H9 (cell line): ENCODE measurements at regions not wholly inside any gene's neighbourhood (a gene's known extent, or its start where the extent isn't known, plus 50 kb on each side); places are given as distances from the start of the nearest gene placed in this dataset.

Experiments
- DNase-seq: peaks from one replicate; pipeline ENCODE4 v3.0.0-alpha.2; 2017
- H2AFZ ChIP-seq: one replicate; pipeline ENCODE4 v1.6.1; 2013; ENCODE audit warnings: mild to moderate bottlenecking, low read length, control low read depth, moderate library complexity
- H2AK5ac ChIP-seq: 2 replicates; pipeline ENCODE4 v1.6.1; 2013; ENCODE audit warnings: low read length, control low read depth, mixed read lengths; ENCODE audit not compliant: insufficient read length
- H2BK120ac ChIP-seq: one replicate; pipeline ENCODE4 v1.6.1; 2013; ENCODE audit warnings: low read depth, mild to moderate bottlenecking, low read length, control low read depth, inconsistent platforms; ENCODE audit not compliant: poor library complexity, severe bottlenecking
- H2BK12ac ChIP-seq: 2 replicates; pipeline ENCODE4 v1.6.1; 2013; ENCODE audit warnings: low read length, control low read depth, mixed read lengths, low read depth; ENCODE audit not compliant: insufficient read length
- H2BK15ac ChIP-seq: 2 replicates; pipeline ENCODE4 v1.6.1; 2013; ENCODE audit warnings: low read depth, low read length, control low read depth
- H2BK20ac ChIP-seq: one replicate; pipeline ENCODE4 v1.6.1; 2013; ENCODE audit warnings: low read depth, mild to moderate bottlenecking, low read length, control low read depth, inconsistent platforms; ENCODE audit not compliant: poor library complexity, severe bottlenecking
- H2BK5ac ChIP-seq: 2 replicates; pipeline ENCODE4 v1.6.1; 2013; ENCODE audit warnings: low read length, control low read depth, mixed read lengths; ENCODE audit not compliant: insufficient read length
- H3K14ac ChIP-seq: 2 replicates; pipeline ENCODE4 v1.6.1; 2013; ENCODE audit warnings: low read length, control low read depth; ENCODE audit not compliant: insufficient read depth
- H3K18ac ChIP-seq: 2 replicates; pipeline ENCODE4 v1.6.1; 2013; ENCODE audit warnings: low read depth, mild to moderate bottlenecking, mixed read lengths, low read length, control low read depth; ENCODE audit not compliant: insufficient read length
- H3K23ac ChIP-seq: 2 replicates; pipeline ENCODE4 v1.6.1; 2013; ENCODE audit warnings: low read length, control low read depth, mixed read lengths, low read depth; ENCODE audit not compliant: insufficient read length
- H3K23me2 ChIP-seq: 2 replicates; pipeline ENCODE4 v1.6.1; 2013; ENCODE audit warnings: low read depth, mild to moderate bottlenecking, mixed read lengths, low read length, control low read depth; ENCODE audit not compliant: insufficient read length, poor library complexity, severe bottlenecking
- H3K27ac ChIP-seq: 2 replicates; pipeline ENCODE4 v1.5.1; 2013; ENCODE audit warnings: low read length, control low read depth, mixed read lengths, low read depth; ENCODE audit not compliant: insufficient read length
- H3K27me3 ChIP-seq: 2 replicates; pipeline ENCODE4 v1.6.1; 2013; ENCODE audit warnings: low read length, control low read depth, inconsistent platforms; ENCODE audit not compliant: insufficient read depth
- H3K4ac ChIP-seq: 2 replicates; pipeline ENCODE4 v1.6.1; 2013; ENCODE audit warnings: low read depth, mild to moderate bottlenecking, control low read depth, inconsistent platforms, low read length, moderate library complexity
- H3K4me1 ChIP-seq: 2 replicates; pipeline ENCODE4 v1.6.1; 2013; ENCODE audit warnings: low read length, control low read depth, inconsistent platforms; ENCODE audit not compliant: insufficient read depth
- H3K4me2 ChIP-seq: 2 replicates; pipeline ENCODE4 v1.6.1; 2013; ENCODE audit warnings: low read length, control low read depth, mixed read lengths; ENCODE audit not compliant: insufficient read length, insufficient read depth
- H3K56ac ChIP-seq: 2 replicates; pipeline ENCODE4 v1.6.1; 2013; ENCODE audit warnings: low read depth, mild to moderate bottlenecking, mixed read lengths, low read length, control low read depth; ENCODE audit not compliant: insufficient read length
- H3K79me1 ChIP-seq: 2 replicates; pipeline ENCODE4 v1.6.1; 2013; ENCODE audit warnings: low read depth, mild to moderate bottlenecking, moderate library complexity, low read length, control low read depth, inconsistent platforms; ENCODE audit not compliant: insufficient read depth, poor library complexity, severe bottlenecking
- H3K79me2 ChIP-seq: 2 replicates; pipeline ENCODE4 v1.6.1; 2013; ENCODE audit warnings: low read length, control low read depth, inconsistent platforms; ENCODE audit not compliant: insufficient read depth
- H3K9ac ChIP-seq: 2 replicates; pipeline ENCODE4 v1.6.1; 2013; ENCODE audit warnings: low read length, control low read depth, mixed read lengths; ENCODE audit not compliant: insufficient read length; ENCODE audit errors: extremely low read depth
- H3K9me3 ChIP-seq: one replicate; pipeline ENCODE4 v1.6.1; 2013; ENCODE audit warnings: low read depth, low read length, inconsistent platforms; ENCODE audit not compliant: control insufficient read depth
- H3T11ph ChIP-seq: one replicate; pipeline ENCODE4 v1.6.1; 2013; ENCODE audit warnings: mild to moderate bottlenecking, low read length, control low read depth, inconsistent platforms
- H4K20me1 ChIP-seq: one replicate; pipeline ENCODE4 v1.6.1; 2013; ENCODE audit not compliant: control insufficient read depth, insufficient read length, insufficient read depth
- H4K5ac ChIP-seq: 2 replicates; pipeline ENCODE4 v1.6.1; 2013; ENCODE audit warnings: low read depth, mild to moderate bottlenecking, mixed read lengths, low read length, control low read depth; ENCODE audit not compliant: insufficient read length
- H4K8ac ChIP-seq: replicated peaks from 2 replicates; pipeline ENCODE4 v1.6.1; 2013; ENCODE audit warnings: low read length, control low read depth, mixed read lengths, low read depth; ENCODE audit not compliant: insufficient read length
- H4K91ac ChIP-seq: 2 replicates; pipeline ENCODE4 v1.6.1; 2013; ENCODE audit warnings: low read depth, mild to moderate bottlenecking, moderate library complexity, mixed read lengths, low read length, control low read depth; ENCODE audit not compliant: insufficient read length
- H3K27ac Mint-ChIP-seq, 3 experiments: 2 replicates in 2 of 3; 3 replicates in 1 of 3; pipeline ENCODE4 v1.8.0; 2020 to 2021; ENCODE audit warnings: mixed read lengths in 3 of 3, mild to moderate bottlenecking in 1 of 3, moderate library complexity in 1 of 3
- H3K27me3 Mint-ChIP-seq: 2 replicates; pipeline ENCODE4 v1.8.0; 2021; ENCODE audit warnings: low read depth, mild to moderate bottlenecking, moderate library complexity, mixed read lengths
- H3K36me3 Mint-ChIP-seq, 3 experiments: 2 replicates in 2 of 3; 3 replicates in 1 of 3; pipeline ENCODE4 v1.8.0; 2020 to 2021; ENCODE audit warnings: low read depth in 3 of 3, mixed read lengths in 3 of 3; ENCODE audit not compliant: insufficient read depth in 1 of 3
- H3K4me1 Mint-ChIP-seq, 2 experiments: 2 replicates each; pipeline ENCODE4 v1.8.0; 2020; ENCODE audit warnings: mixed read lengths in 2 of 2
- H3K4me3 Mint-ChIP-seq, 2 experiments: 2 replicates in 1 of 2; 3 replicates in 1 of 2; pipeline ENCODE4 v1.8.0; 2020 to 2021; ENCODE audit warnings: mild to moderate bottlenecking in 2 of 2, mixed read lengths in 2 of 2, moderate library complexity in 1 of 2
- H3K9me3 Mint-ChIP-seq, 2 experiments: 2 replicates in 1 of 2; 3 replicates in 1 of 2; pipeline ENCODE4 v1.8.0; 2020; ENCODE audit warnings: mild to moderate bottlenecking in 2 of 2, mixed read lengths in 2 of 2, moderate library complexity in 1 of 2
- WGBS: extraction: QIAGEN DNeasy Blood & Tissue Kit; methylation state at CpG from one replicate; pipeline ENCODE4 v1.1.7; 2013; ENCODE audit warnings: missing lambda C conversion rate, low lambda C conversion rate, mixed read lengths; ENCODE audit not compliant: insufficient read length; ENCODE audit errors: extremely low coverage; 5-methylcytosine and 5-hydroxymethylcytosine counted together
- TF ChIP-seq, protein P1 (sequence below): fragments of 200-600 bp; sonication (generic); conservative IDR thresholded peaks from 3 replicates; pipeline ENCODE4 v1.8.0; 2021; ENCODE audit warnings: antibody characterized with exemption, mild to moderate bottlenecking

DNA sequence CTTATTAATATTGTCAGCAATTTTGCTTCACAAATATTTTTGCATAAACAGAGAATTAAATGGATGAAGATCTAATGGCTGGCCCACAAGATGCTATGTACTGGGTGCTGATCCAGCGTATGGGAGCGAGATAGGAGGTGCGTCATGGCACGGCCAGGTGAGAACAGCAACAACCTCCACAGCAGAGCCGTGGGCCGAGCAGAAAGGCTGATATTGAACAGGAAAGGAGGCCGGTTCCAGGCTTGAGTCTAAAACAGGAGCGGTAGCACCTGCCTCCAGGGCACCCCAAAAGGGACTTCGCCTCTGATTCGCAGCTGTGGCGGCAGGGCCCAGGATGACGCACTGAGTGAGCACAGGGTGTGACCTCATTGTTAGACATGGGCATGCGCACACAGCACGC, 1502.1 kb downstream of the TBC1D22A start:
- Histone ChIP-seq H3K18ac (peak overlapping the region; percentile 21), H3K23ac (no peak overlapping the region), H4K5ac (no peak overlapping the region), H3K4ac (no peak overlapping the region), H3K27me3 (no peaks in the 10 kb centered on the region), H3K4me2 (no peak overlapping the region), H2BK5ac (no peak overlapping the region), H2BK15ac (no peak overlapping the region), H3K4me1 (0 out of 2 replicates have a peak, but pooled peaks cover 2% of the 10 kb centered on the region), H2AFZ (no peak overlapping the region), H3K27ac (no peak overlapping the region), H3K23me2 (no peaks in the 10 kb centered on the region), H3K9ac (no peak overlapping the region), H2BK20ac (no peak overlapping the region), H2BK12ac (no peak overlapping the region), H3K14ac (no peak overlapping the region), H4K8ac (no peak overlapping the region), H3T11ph (no peak overlapping the region), H3K56ac (no peak overlapping the region), H3K79me2 (no peaks in the 10 kb centered on the region), H2AK5ac (no peak overlapping the region), H2BK120ac (no peak overlapping the region), H4K91ac (no peak overlapping the region), H3K79me1 (no peaks in the 10 kb centered on the region), H3K9me3 (no peaks in the 10 kb centered on the region), H4K20me1 (no peaks in the 10 kb centered on the region)
- H3K27ac Mint-ChIP-seq = no peak overlapping the region
- WGBS = no CpG with 5 or more reads among the region's 14 CpGs
- H3K4me1 Mint-ChIP-seq = peaks cover 11 to 12% of the 10 kb centered on the region in 2 experiments
- H3K9me3 Mint-ChIP-seq = peaks cover 0 to under 1% of the 10 kb centered on the region in 2 experiments; a peak in 1 of 5 replicates
- no peak for DNase-seq
- TF ChIP-seq, protein P1, sequence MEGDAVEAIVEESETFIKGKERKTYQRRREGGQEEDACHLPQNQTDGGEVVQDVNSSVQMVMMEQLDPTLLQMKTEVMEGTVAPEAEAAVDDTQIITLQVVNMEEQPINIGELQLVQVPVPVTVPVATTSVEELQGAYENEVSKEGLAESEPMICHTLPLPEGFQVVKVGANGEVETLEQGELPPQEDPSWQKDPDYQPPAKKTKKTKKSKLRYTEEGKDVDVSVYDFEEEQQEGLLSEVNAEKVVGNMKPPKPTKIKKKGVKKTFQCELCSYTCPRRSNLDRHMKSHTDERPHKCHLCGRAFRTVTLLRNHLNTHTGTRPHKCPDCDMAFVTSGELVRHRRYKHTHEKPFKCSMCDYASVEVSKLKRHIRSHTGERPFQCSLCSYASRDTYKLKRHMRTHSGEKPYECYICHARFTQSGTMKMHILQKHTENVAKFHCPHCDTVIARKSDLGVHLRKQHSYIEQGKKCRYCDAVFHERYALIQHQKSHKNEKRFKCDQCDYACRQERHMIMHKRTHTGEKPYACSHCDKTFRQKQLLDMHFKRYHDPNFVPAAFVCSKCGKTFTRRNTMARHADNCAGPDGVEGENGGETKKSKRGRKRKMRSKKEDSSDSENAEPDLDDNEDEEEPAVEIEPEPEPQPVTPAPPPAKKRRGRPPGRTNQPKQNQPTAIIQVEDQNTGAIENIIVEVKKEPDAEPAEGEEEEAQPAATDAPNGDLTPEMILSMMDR = no peak
- H3K4me3 Mint-ChIP-seq = no peak overlapping the region
- peaks cover 7% of the 10 kb centered on the region for H3K27me3 Mint-ChIP-seq
- peaks cover 0 to under 1% (median 0%) of the 10 kb centered on the region in 3 experiments; a peak in 1 of 7 replicates for H3K36me3 Mint-ChIP-seq
